ENCODE measurements at regions not wholly inside any gene's neighbourhood (a gene's known extent, or its start where the extent isn't known, plus 50 kb on each side); places are given as distances from the start of the nearest gene placed in this dataset.

- no peak for TF ChIP-seq CREB1 (IDR thresholded peaks at IDR 0.05)
- no peak for TF ChIP-seq POLR2AphosphoS5 (IDR thresholded peaks at IDR 0.05; ENCODE audit: low read depth, low read length)
- TF ChIP-seq CTCF (IDR thresholded peaks at IDR 0.05; ENCODE audit: control extremely low read depth in 1 of 3, insufficient read depth in 1 of 3, low read depth in 1 of 3, low read length in 3 of 3): no peak
- no peak for TF ChIP-seq SP1 (IDR thresholded peaks at IDR 0.05; ENCODE audit: low read depth, low read length)
- no peak for TF ChIP-seq RXRA (IDR thresholded peaks at IDR 0.05; ENCODE audit: insufficient read depth, low read depth, low read length)
- TF ChIP-seq EZH2 (IDR thresholded peaks at IDR 0.05; ENCODE audit: low read depth, low read length, severe bottlenecking): no peak
- no peak for TF ChIP-seq MAX (IDR thresholded peaks at IDR 0.05)
- no peak for TF ChIP-seq GTF2F1 (IDR thresholded peaks at IDR 0.05; ENCODE audit: borderline replicate concordance, low read depth, low read length)
Observed at GRCh38 chr4:14829795-14830194, 172.5 kb upstream of the CPEB2 start.

Measured in H1 (cell line).